T-helper 2 cell treated with Interferon-gamma antibody and Interleukin-4, amounts not matched to agents 5 μg/mL and 100 μg/mL, for 36 hours (primary cell): ENCODE measurements at regions not wholly inside any gene's neighbourhood (a gene's known extent, or its start where the extent isn't known, plus 50 kb on each side); places are given as distances from the start of the nearest gene placed in this dataset.

Experiments used
- DNase-seq: peaks from one replicate; pipeline ENCODE4 v3.0.0; 2021; ENCODE audit warnings: low spot score
- H3K27ac Mint-ChIP-seq: one replicate; pipeline ENCODE4 v1.8.0; 2021; ENCODE audit warnings: mild to moderate bottlenecking, mixed read lengths
- H3K27me3 Mint-ChIP-seq: one replicate; pipeline ENCODE4 v1.8.0; 2021; ENCODE audit warnings: low read depth, mixed read lengths
- H3K36me3 Mint-ChIP-seq: one replicate; pipeline ENCODE4 v1.8.0; 2021; ENCODE audit warnings: low read depth, mixed read lengths
- H3K4me1 Mint-ChIP-seq: one replicate; pipeline ENCODE4 v1.8.0; 2021; ENCODE audit warnings: low read depth, mixed read lengths
- H3K4me3 Mint-ChIP-seq: one replicate; pipeline ENCODE4 v1.8.0; 2022; ENCODE audit warnings: mild to moderate bottlenecking, moderate library complexity, mixed read lengths
- H3K9me3 Mint-ChIP-seq: one replicate; pipeline ENCODE4 v1.8.0; 2021; ENCODE audit warnings: mixed read lengths

GRCh38 chr7:156238366-156239133 lies 402.0 kb upstream of the RNF32 start:
- Mint-ChIP-seq H3K4me1 (no peaks in the 10 kb centered on the region), H3K27ac (no peak overlapping the region), H3K9me3 (no peaks in the 10 kb centered on the region), H3K4me3 (no peak overlapping the region), H3K27me3 (peaks cover 7% of the 10 kb centered on the region), H3K36me3 (no peaks in the 10 kb centered on the region)
- no peak for DNase-seq

GRCh38 chr7:156237614-156238013 lies 403.0 kb upstream of the RNF32 start:
- H3K4me3 Mint-ChIP-seq: no peak overlapping the region
- H3K27ac Mint-ChIP-seq: no peak overlapping the region
- DNase-seq: no peak
- no peaks in the 10 kb centered on the region for H3K9me3 Mint-ChIP-seq
- peaks cover 2% of the 10 kb centered on the region for H3K27me3 Mint-ChIP-seq
- H3K36me3 Mint-ChIP-seq: no peaks in the 10 kb centered on the region
- no peaks in the 10 kb centered on the region for H3K4me1 Mint-ChIP-seq

- no peak for DNase-seq
- Mint-ChIP-seq H3K4me3 (no peak overlapping the region), H3K27ac (no peak overlapping the region), H3K36me3 (no peaks in the 10 kb centered on the region), H3K9me3 (no peaks in the 10 kb centered on the region), H3K4me1 (no peaks in the 10 kb centered on the region), H3K27me3 (peaks cover 2% of the 10 kb centered on the region)
Observed at GRCh38 chr7:156236936-156237599, 403.5 kb upstream of the RNF32 start.

- Mint-ChIP-seq H3K4me1 (no peaks in the 10 kb centered on the region), H3K27ac (no peak overlapping the region), H3K27me3 (no peaks in the 10 kb centered on the region), H3K4me3 (no peak overlapping the region), H3K36me3 (no peaks in the 10 kb centered on the region), H3K9me3 (no peaks in the 10 kb centered on the region)
- DNase-seq: no peak
Observed at GRCh38 chr7:156236181-156236889, 404.2 kb upstream of the RNF32 start.

- DNase-seq: no peak
- H3K9me3 Mint-ChIP-seq: no peaks in the 10 kb centered on the region
- H3K27ac Mint-ChIP-seq: no peak overlapping the region
- no peaks in the 10 kb centered on the region for H3K4me1 Mint-ChIP-seq
- no peaks in the 10 kb centered on the region for H3K36me3 Mint-ChIP-seq
- H3K4me3 Mint-ChIP-seq: no peak overlapping the region
- H3K27me3 Mint-ChIP-seq: no peaks in the 10 kb centered on the region
Observed at GRCh38 chr7:156234666-156235494, 405.7 kb upstream of the RNF32 start.

GRCh38 chr7:156234192-156234591 lies 406.4 kb upstream of the RNF32 start:
- no peaks in the 10 kb centered on the region for H3K36me3 Mint-ChIP-seq
- no peaks in the 10 kb centered on the region for H3K4me1 Mint-ChIP-seq
- H3K4me3 Mint-ChIP-seq: no peak overlapping the region

GRCh38 chr7:156232931-156233705 lies 407.5 kb upstream of the RNF32 start:
- Mint-ChIP-seq H3K36me3 (no peaks in the 10 kb centered on the region), H3K27me3 (no peaks in the 10 kb centered on the region), H3K9me3 (no peaks in the 10 kb centered on the region), H3K4me3 (no peak overlapping the region), H3K4me1 (no peaks in the 10 kb centered on the region), H3K27ac (no peak overlapping the region)
- DNase-seq: no peak

More at GRCh38 chr7:156234192-156234591, 406.4 kb upstream of the RNF32 start:
- Mint-ChIP-seq H3K27me3 (no peaks in the 10 kb centered on the region), H3K27ac (no peak overlapping the region), H3K9me3 (no peaks in the 10 kb centered on the region)
- no peak for DNase-seq

- no peaks in the 10 kb centered on the region for H3K4me1 Mint-ChIP-seq
- no peaks in the 10 kb centered on the region for H3K27me3 Mint-ChIP-seq
- H3K4me3 Mint-ChIP-seq: no peak overlapping the region
- no peaks in the 10 kb centered on the region for H3K9me3 Mint-ChIP-seq
- no peak for DNase-seq
- H3K27ac Mint-ChIP-seq: no peak overlapping the region
- no peaks in the 10 kb centered on the region for H3K36me3 Mint-ChIP-seq
Observed at GRCh38 chr7:156230576-156230975, 410.0 kb upstream of the RNF32 start.

GRCh38 chr7:156224833-156225225 lies 412.6 kb upstream of the SHH start:
- Mint-ChIP-seq H3K4me1 (no peaks in the 10 kb centered on the region), H3K4me3 (no peak overlapping the region)
- no peak for DNase-seq

GRCh38 chr7:156223935-156224832 lies 411.9 kb upstream of the SHH start:
- H3K4me1 Mint-ChIP-seq: no peaks in the 10 kb centered on the region
- H3K36me3 Mint-ChIP-seq: no peaks in the 10 kb centered on the region
- no peaks in the 10 kb centered on the region for H3K27me3 Mint-ChIP-seq
- H3K4me3 Mint-ChIP-seq: no peak overlapping the region
- H3K9me3 Mint-ChIP-seq: no peaks in the 10 kb centered on the region
- no peak for DNase-seq
- no peak overlapping the region for H3K27ac Mint-ChIP-seq

More at GRCh38 chr7:156224833-156225225, 412.6 kb upstream of the SHH start:
- no peaks in the 10 kb centered on the region for H3K27me3 Mint-ChIP-seq
- no peak overlapping the region for H3K27ac Mint-ChIP-seq
- no peaks in the 10 kb centered on the region for H3K36me3 Mint-ChIP-seq
- H3K9me3 Mint-ChIP-seq: no peaks in the 10 kb centered on the region

GRCh38 chr7:156222611-156223010 lies 410.3 kb upstream of the SHH start:
- Mint-ChIP-seq H3K4me3 (no peak overlapping the region), H3K27ac (no peak overlapping the region), H3K27me3 (no peaks in the 10 kb centered on the region), H3K36me3 (no peaks in the 10 kb centered on the region), H3K9me3 (no peaks in the 10 kb centered on the region), H3K4me1 (no peaks in the 10 kb centered on the region)
- DNase-seq: no peak

GRCh38 chr7:156222151-156222550 lies 409.9 kb upstream of the SHH start:
- H3K4me1 Mint-ChIP-seq: no peaks in the 10 kb centered on the region
- H3K36me3 Mint-ChIP-seq: no peaks in the 10 kb centered on the region
- DNase-seq: no peak
- no peak overlapping the region for H3K27ac Mint-ChIP-seq
- H3K27me3 Mint-ChIP-seq: no peaks in the 10 kb centered on the region
- H3K4me3 Mint-ChIP-seq: no peak overlapping the region
- no peaks in the 10 kb centered on the region for H3K9me3 Mint-ChIP-seq
